ENCODE measurements at regions not wholly inside any gene's neighbourhood (a gene's known extent, or its start where the extent isn't known, plus 50 kb on each side); places are given as distances from the start of the nearest gene placed in this dataset.

DNA sequence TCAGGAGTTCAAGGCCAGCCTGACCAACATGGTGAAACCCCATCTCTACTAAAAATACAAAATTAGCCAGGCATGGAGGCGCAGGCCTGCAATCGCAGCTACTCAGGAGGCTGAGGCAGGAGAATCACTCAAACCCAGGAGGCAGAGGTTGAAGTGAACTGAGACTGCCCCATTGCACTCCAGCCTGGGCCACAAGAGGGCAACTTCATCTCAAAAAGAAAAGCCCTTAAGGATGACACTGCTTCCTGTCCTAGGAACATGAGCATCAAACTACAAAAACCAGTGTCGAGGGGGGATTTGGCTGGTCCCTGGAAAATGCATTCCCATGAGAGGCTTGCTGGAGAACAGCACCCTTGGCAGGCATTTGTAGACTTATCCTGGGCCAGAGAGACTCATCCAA, 449.5 kb upstream of the PSMD7 start:
- H3K4me1 ChIP-seq (ENCODE audit: control insufficient read depth, insufficient read depth, low read length): peaks cover 19% of the 10 kb centered on the region
- no peak for DNase-seq
- no peak overlapping the region for H3K4me3 ChIP-seq (ENCODE audit: low read length)
- H3K36me3 ChIP-seq (ENCODE audit: control insufficient read depth, insufficient read depth, low read length): no peaks in the 10 kb centered on the region
- no CpG with 5 or more reads among the region's 3 CpGs for WGBS (ENCODE audit: insufficient coverage, low lambda C conversion rate)
- H3K27me3 ChIP-seq (ENCODE audit: control insufficient read depth, insufficient read depth, low read length): no peaks in the 10 kb centered on the region
- H3K9me3 ChIP-seq (ENCODE audit: control insufficient read depth, low read depth, low read length): no peaks in the 10 kb centered on the region
- H3K27ac ChIP-seq (ENCODE audit: low read length): no peak overlapping the region

DNA sequence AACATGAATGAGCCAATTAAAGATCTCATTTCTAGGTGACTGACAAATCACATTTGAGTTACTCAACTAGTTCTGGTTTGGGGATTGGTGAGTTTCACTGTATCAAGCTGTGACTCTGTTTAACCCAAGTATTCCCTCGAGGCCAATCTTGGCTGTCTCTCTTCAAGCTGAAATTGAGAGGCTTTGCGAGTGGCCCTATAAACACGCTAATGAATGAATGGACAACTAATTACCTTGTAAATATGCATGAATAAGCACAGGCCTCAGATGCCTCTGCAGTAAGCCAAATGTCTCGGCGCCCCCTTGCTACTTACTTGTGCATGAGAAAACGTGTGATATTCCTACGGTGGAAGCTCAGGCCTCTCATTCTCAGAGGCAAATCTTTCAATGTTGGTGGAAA, 450.3 kb upstream of the PSMD7 start:
- Histone ChIP-seq H3K9me3 (ENCODE audit: control insufficient read depth, low read depth, low read length) (no peaks in the 10 kb centered on the region), H3K4me1 (ENCODE audit: control insufficient read depth, insufficient read depth, low read length) (peaks cover 19% of the 10 kb centered on the region), H3K36me3 (ENCODE audit: control insufficient read depth, insufficient read depth, low read length) (no peaks in the 10 kb centered on the region), H3K27me3 (ENCODE audit: control insufficient read depth, insufficient read depth, low read length) (no peaks in the 10 kb centered on the region), H3K27ac (ENCODE audit: low read length) (no peak overlapping the region), H3K4me3 (ENCODE audit: low read length) (no peak overlapping the region)
- DNase-seq: no peak
- 72% methylated on average over 3 of the region's 7 CpGs for WGBS (ENCODE audit: insufficient coverage, low lambda C conversion rate)

DNA sequence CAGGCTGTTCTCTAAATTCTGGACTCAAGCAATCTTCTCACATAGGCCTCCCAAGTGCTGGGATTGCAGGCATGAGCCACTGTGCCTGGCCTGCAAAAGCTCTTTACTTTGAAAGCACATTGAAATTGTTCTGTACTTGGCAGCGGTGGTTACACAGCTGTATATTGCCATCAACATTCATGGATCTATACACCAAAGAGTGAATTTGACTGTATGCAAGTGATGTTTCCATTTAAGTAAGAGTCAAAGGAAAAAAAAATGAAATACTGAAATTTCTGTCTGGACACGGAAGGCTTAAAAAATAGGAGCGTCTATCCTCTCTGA, 450.6 kb upstream of the PSMD7 start:
- no peaks in the 10 kb centered on the region for H3K9me3 ChIP-seq (ENCODE audit: control insufficient read depth, low read depth, low read length)
- H3K27ac ChIP-seq (ENCODE audit: low read length): no peak overlapping the region
- no peaks in the 10 kb centered on the region for H3K36me3 ChIP-seq (ENCODE audit: control insufficient read depth, insufficient read depth, low read length)
- peaks cover 19% of the 10 kb centered on the region for H3K4me1 ChIP-seq (ENCODE audit: control insufficient read depth, insufficient read depth, low read length)
- DNase-seq: no peak
- H3K4me3 ChIP-seq (ENCODE audit: low read length): no peak overlapping the region
- H3K27me3 ChIP-seq (ENCODE audit: control insufficient read depth, insufficient read depth, low read length): no peaks in the 10 kb centered on the region
- 86% methylated on average over 1 of the region's 3 CpGs for WGBS (ENCODE audit: insufficient coverage, low lambda C conversion rate)

DNA sequence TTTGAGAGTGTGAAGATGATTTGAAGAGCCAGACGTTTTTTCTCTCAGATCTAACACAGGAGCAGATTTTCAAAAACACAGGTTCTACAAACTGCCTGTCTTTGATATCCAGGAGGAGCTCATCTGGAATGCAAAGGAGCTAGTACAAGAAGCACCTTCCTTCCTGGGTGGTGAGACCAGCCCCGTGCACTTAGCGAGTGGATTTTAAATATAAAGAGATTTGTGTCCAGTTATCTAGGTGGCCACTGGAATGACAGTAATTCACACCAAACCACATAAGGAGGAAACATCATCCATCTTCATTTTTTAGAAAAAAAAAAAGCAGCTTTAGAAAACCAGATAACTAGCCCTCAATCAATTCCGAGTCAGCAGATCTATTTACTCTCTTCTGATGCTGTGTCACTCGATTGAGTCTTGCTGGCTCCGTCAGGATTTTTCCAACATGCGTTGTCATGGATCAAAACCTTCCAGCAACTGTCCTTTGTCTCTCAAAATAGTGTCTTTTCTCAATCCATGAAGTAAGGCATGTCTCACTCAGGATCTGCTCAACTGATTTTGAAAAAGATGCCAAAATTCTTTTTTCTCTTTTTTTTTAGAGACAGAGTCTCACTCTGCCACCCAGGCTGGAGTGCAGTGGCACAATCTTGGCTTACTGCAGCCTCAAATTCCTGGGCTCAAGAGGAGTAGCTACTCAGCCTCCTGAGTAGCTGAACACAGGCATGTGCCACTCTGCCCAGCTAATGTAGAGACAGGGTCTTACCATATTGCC, 451.2 kb upstream of the PSMD7 start:
- no peak for DNase-seq
- H3K4me1 ChIP-seq (ENCODE audit: control insufficient read depth, insufficient read depth, low read length): peaks cover 19% of the 10 kb centered on the region
- 68% methylated on average over 5 of the region's 7 CpGs for WGBS (ENCODE audit: insufficient coverage, low lambda C conversion rate)
- H3K36me3 ChIP-seq (ENCODE audit: control insufficient read depth, insufficient read depth, low read length): no peaks in the 10 kb centered on the region
- H3K4me3 ChIP-seq (ENCODE audit: low read length): no peak overlapping the region
- H3K27ac ChIP-seq (ENCODE audit: low read length): no peak overlapping the region
- H3K27me3 ChIP-seq (ENCODE audit: control insufficient read depth, insufficient read depth, low read length): no peaks in the 10 kb centered on the region
- no peaks in the 10 kb centered on the region for H3K9me3 ChIP-seq (ENCODE audit: control insufficient read depth, low read depth, low read length)

DNA sequence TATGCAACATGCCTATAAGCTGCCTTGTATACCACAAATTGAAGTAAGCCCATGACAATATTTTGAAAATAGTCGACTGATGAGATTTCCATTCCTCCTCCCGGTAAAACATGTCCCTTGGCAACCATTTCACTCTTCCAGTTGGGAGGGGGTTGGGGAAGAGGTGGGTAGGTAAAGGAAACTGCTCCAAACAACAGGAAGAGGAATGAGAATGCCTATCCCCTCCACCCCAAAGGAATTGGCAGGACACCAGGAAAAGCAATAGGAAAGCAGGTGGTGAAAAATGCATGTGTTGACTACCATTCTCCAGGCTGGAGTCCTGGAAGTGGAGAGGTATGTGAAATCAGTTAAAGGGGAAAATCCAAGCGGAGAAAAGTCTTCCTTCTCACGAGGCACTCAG, 455.9 kb upstream of the PSMD7 start:
- no peak for DNase-seq
- Histone ChIP-seq H3K27ac (ENCODE audit: low read length) (no peak overlapping the region), H3K4me3 (ENCODE audit: low read length) (no peak overlapping the region), H3K36me3 (ENCODE audit: control insufficient read depth, insufficient read depth, low read length) (no peaks in the 10 kb centered on the region), H3K4me1 (ENCODE audit: control insufficient read depth, insufficient read depth, low read length) (no peaks in the 10 kb centered on the region), H3K9me3 (ENCODE audit: control insufficient read depth, low read depth, low read length) (no peaks in the 10 kb centered on the region), H3K27me3 (ENCODE audit: control insufficient read depth, insufficient read depth, low read length) (no peaks in the 10 kb centered on the region)
- no CpG with 5 or more reads among the region's 4 CpGs for WGBS (ENCODE audit: insufficient coverage, low lambda C conversion rate)

DNA sequence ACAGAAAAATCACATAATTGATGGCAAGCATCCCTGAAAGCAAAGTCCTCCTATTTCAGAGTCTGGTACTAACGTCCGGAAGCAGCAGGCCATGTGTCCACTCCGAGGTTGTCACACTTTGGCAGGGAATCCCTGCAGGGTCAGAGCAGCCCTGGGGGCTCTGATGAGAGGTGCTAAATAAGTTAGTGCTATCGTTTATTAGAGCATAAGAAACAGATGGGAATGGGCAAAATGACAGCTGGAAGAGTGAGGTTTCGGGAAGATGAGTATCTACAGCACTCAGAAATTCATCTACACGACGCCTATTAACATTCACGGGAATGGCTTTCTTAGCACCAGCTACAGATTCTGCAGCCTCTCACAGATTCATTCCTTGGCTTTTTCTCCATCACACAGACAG, 465.4 kb upstream of the PSMD7 start:
- no peaks in the 10 kb centered on the region for H3K36me3 ChIP-seq (ENCODE audit: control insufficient read depth, insufficient read depth, low read length)
- WGBS (ENCODE audit: insufficient coverage, low lambda C conversion rate): 60% methylated on average over 1 of the region's 8 CpGs
- H3K4me3 ChIP-seq (ENCODE audit: low read length): no peak overlapping the region
- H3K4me1 ChIP-seq (ENCODE audit: control insufficient read depth, insufficient read depth, low read length): no peaks in the 10 kb centered on the region
- H3K9me3 ChIP-seq (ENCODE audit: control insufficient read depth, low read depth, low read length): no peaks in the 10 kb centered on the region
- no peaks in the 10 kb centered on the region for H3K27me3 ChIP-seq (ENCODE audit: control insufficient read depth, insufficient read depth, low read length)
- no peak for DNase-seq
- H3K27ac ChIP-seq (ENCODE audit: low read length): no peak overlapping the region

DNA sequence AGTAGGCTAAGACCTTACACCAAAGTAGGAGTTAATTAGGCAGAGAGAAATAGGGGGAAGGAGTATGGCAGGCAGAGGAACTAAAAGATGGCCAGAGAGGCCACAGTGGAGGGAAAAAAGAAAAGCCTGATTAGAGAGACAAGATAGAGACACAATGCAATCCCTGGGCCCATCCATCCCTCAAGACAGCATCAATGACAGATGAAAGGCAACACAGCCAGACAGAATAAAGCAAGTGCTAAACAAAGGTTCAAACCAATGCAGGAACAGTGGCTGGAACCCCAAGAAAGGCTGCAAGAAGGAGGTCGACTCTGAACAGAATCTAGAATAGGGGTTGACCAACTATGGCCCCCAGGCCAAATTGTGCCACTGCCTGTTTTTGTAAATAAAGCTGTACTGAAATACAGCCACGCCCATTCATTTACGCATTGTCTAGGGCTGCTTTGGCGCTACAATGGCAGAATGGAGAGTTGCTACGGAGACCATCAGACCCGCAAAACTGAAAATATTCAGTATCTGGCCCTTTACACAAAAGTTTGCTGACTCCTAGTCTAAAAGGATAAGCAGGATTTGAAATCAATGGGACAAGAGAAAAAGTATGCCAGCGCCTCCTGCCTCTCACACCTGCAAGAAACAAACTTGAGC, 473.3 kb upstream of the PSMD7 start:
- no CpG with 5 or more reads among the region's 7 CpGs for WGBS (ENCODE audit: insufficient coverage, low lambda C conversion rate)
- no peak for DNase-seq

DNA sequence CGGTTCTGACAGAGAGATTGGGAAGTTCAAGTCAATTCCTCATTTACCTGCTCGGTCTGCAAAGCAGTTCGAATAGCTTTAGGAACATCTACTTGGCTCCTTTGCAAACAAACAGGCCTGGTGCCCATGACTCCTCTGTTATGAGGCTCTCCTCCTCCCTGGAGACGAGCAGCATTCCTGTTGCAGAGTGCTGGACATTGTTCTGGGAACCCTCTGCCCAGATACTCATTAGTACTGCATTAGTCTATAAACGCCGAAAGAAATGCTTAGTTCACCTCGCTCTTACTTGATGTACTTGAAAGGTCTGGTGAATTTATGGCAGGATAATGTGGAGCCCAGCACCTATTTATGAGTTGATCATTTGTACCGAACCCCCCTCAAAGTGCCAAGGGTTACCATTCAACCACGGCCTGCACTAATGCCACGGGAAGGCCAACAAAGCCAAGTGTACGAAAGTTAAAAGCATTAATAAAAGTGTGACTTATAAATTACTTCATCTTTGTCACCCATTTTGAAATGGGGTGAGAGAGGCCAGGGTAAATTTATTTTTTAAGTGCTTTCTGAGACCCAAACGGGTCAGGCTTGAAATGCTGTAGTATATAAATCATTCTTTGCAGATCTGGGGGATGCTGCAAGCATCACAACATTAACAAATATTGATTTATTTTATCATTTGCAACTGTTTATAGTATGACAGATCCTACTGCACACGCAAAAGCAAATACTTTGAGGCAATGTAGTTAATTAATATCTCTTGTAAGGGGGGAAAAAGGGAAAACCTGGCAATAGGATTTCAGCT, 478.9 kb upstream of the PSMD7 start:
- 0% methylated on average over 1 of the region's 13 CpGs for WGBS (ENCODE audit: insufficient coverage, low lambda C conversion rate)
- Histone ChIP-seq H3K4me1 (ENCODE audit: control insufficient read depth, insufficient read depth, low read length) (no peaks in the 10 kb centered on the region), H3K9me3 (ENCODE audit: control insufficient read depth, low read depth, low read length) (no peaks in the 10 kb centered on the region), H3K4me3 (ENCODE audit: low read length) (no peak overlapping the region), H3K36me3 (ENCODE audit: control insufficient read depth, insufficient read depth, low read length) (no peaks in the 10 kb centered on the region), H3K27me3 (ENCODE audit: control insufficient read depth, insufficient read depth, low read length) (peaks cover 2% of the 10 kb centered on the region), H3K27ac (ENCODE audit: low read length) (no peak overlapping the region)
- DNase-seq: no peak

More for the DNA sequence above, 473.3 kb upstream of the PSMD7 start:
- H3K27me3 ChIP-seq (ENCODE audit: control insufficient read depth, insufficient read depth, low read length): no peaks in the 10 kb centered on the region
- no peaks in the 10 kb centered on the region for H3K4me1 ChIP-seq (ENCODE audit: control insufficient read depth, insufficient read depth, low read length)
- H3K9me3 ChIP-seq (ENCODE audit: control insufficient read depth, low read depth, low read length): no peaks in the 10 kb centered on the region
- H3K4me3 ChIP-seq (ENCODE audit: low read length): no peak overlapping the region
- no peaks in the 10 kb centered on the region for H3K36me3 ChIP-seq (ENCODE audit: control insufficient read depth, insufficient read depth, low read length)
- H3K27ac ChIP-seq (ENCODE audit: low read length): no peak overlapping the region

DNA sequence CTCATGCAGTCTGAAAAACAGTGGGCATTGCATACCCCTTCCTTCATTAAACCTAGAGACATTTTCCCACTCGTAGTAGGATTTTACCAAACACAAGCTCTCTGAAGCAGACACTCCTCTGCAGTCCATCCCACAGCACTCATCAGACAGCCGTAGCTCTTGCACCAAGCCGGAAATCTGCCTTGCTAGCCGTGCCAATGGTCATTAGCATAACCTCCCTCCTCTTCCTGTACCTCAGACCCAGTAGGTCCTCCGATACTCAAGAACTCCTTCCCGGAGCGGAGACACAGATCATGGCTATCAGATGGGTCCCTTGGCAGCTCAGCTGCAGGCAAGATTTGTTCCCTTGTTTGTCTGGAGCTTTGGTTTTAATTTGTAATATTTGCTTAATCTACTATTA, 483.1 kb upstream of the PSMD7 start:
- Histone ChIP-seq H3K27me3 (ENCODE audit: control insufficient read depth, insufficient read depth, low read length) (peaks cover 2% of the 10 kb centered on the region), H3K4me3 (ENCODE audit: low read length) (no peak overlapping the region), H3K4me1 (ENCODE audit: control insufficient read depth, insufficient read depth, low read length) (no peaks in the 10 kb centered on the region), H3K36me3 (ENCODE audit: control insufficient read depth, insufficient read depth, low read length) (no peaks in the 10 kb centered on the region), H3K9me3 (ENCODE audit: control insufficient read depth, low read depth, low read length) (no peaks in the 10 kb centered on the region), H3K27ac (ENCODE audit: low read length) (no peak overlapping the region)
- DNase-seq: peak; percentile 49 to 51
- no CpG with 5 or more reads among the region's 7 CpGs for WGBS (ENCODE audit: insufficient coverage, low lambda C conversion rate)

DNA sequence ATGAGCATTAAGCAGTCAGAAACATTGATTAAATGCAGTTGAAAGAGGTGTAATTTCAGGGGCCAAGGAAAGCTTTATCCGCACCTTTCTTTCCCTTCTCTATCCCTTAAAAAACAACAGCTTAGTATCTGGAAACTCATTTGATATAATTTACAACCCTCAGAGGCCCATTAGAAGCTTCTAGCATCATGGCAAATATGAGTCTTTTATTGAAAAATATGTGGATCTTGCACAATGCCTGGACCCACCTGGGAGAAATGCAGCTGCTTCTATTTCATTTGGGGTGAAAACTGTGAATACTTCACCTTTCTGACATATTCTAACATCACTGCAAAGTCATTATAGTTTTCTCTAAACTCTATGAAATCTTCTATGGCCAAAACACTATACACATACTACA, 492.2 kb upstream of the PSMD7 start:
- no CpG with 5 or more reads among the region's 1 CpG for WGBS (ENCODE audit: insufficient coverage, low lambda C conversion rate)
- DNase-seq: no peak
- Histone ChIP-seq H3K27me3 (ENCODE audit: control insufficient read depth, insufficient read depth, low read length) (no peaks in the 10 kb centered on the region), H3K4me1 (ENCODE audit: control insufficient read depth, insufficient read depth, low read length) (no peaks in the 10 kb centered on the region), H3K27ac (ENCODE audit: low read length) (no peak overlapping the region), H3K36me3 (ENCODE audit: control insufficient read depth, insufficient read depth, low read length) (no peaks in the 10 kb centered on the region), H3K9me3 (ENCODE audit: control insufficient read depth, low read depth, low read length) (no peaks in the 10 kb centered on the region), H3K4me3 (ENCODE audit: low read length) (no peak overlapping the region)

All from large intestine (tissue), 3 donors.